HG03457 (cell line): ENCODE measurements at regions not wholly inside any gene's neighbourhood (a gene's known extent, or its start where the extent isn't known, plus 50 kb on each side); places are given as distances from the start of the nearest gene placed in this dataset.

ENCODE experiments used
- ATAC-seq: cut with Tn5 transposase; IDR thresholded peaks from one replicate; pipeline ENCODE4 v1.9.1; 2021; ENCODE audit warnings: moderate number of reproducible peaks; ENCODE audit not compliant: unreplicated experiment

- ATAC-seq, result no peak
Measured at GRCh38 chr6:4591218-4591617, 185.0 kb upstream of the CDYL start.

DNA sequence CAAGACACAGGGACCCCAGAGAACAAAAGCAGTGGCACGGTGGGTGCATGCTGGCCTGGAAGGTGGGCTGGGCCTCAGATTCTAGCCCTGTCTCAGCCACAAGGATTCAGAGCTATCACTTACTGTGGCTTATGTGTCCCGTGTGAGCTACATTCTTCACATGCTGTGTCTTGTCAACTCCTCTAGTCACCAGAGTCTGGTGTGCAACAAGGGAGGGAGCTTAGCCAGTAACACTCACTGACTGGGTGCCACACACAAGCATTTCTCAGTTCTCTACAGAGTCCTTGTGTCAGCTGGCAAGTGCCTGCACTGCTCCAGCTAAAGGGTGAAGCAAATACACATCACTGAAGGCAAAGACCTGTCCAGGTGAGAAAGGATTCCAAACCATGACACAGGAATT is 186.9 kb upstream of the CDYL start:
- ATAC-seq, result no peak

- ATAC-seq, result no peak
Measured at GRCh38 chr6:4588581-4588980, 187.6 kb upstream of the CDYL start.

GRCh38 chr6:4588163-4588562 is 188.0 kb upstream of the CDYL start:
- no peak for ATAC-seq

DNA sequence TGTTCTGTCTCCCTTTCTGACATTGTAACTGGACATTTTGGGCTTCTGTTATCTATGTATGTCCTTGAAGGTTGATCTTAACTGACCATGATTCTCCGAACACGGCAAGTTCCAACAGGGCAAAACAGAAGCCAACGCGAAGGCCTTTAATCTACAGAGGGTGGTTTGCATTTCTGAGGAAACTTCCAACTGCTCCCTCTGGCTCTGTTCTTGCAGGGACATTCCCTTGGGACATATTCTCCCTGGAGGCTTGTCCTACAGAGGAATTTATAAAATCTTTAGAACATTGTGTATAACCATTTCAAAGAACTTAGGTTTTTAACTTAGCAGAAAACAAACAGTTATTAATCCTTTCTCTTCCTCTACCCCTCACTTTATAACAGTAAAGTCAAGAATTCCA is 189.0 kb upstream of the CDYL start:
- no peak for ATAC-seq

GRCh38 chr6:4586469-4586859 is 189.7 kb upstream of the CDYL start:
- no peak for ATAC-seq

DNA sequence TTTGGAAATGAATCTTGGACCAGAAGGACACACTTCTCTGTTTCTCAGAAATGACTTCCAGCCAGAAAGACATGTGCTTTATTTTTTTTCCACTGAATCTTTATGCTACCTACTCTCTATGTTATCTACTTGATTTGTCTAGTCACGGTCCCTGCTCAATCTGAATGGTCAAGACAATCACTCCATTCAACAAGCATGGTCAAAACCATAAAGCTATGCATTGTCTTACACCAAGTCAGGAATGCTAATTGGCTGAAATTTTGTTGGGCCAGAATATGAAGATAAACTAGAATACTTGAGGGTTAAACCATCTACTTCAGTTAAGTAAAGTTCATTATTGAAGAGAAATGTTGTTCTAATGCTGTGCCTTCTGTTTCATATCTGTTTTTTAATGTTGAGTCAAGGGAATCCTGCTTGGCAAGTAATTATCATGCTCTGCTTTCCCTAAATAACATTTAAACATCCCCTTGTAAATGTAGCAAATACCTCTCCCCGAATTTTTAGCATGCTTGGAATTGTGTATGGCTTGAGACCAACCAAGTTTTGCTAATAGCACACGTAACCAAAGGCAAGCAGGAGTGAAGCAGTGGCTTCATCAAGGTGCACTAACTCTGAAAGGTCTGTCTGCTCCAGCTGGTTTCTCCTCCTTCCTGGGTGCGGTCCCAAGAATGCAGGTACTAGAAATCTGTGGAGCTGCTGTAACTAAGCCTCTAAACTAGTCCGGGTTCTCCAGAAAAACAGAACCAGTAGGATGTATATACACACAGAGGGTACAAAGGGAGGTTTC is 190.3 kb upstream of the CDYL start:
- no peak for ATAC-seq

DNA sequence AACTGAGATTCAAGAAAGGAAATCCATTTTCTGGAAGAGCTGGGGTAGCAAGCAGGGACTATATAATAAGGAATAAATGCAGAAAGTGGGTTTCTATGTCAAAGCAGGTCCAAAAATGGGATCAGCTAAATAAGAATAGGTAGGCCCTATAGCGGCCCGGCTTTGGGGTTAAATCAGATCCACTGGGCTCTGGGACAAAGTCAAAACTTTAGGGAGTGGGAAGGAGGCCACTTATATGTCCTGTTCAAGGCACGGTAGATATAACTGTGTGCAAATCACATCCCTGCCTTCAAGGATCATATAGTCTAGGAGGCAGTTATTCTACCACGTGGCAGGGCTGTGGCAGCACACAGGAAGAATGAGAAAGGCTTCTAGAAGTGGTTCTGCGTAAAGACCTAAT is 191.4 kb upstream of the CDYL start:
- ATAC-seq, result no peak

- no peak for ATAC-seq
Measured at GRCh38 chr6:4582506-4583417, 193.4 kb upstream of the CDYL start.

- ATAC-seq, result no peak
Measured at GRCh38 chr6:4581468-4582385, 194.5 kb upstream of the CDYL start.

- no peak for ATAC-seq
Measured at GRCh38 chr6:4580361-4580760, 195.8 kb upstream of the CDYL start.

GRCh38 chr6:4577406-4577805 is 198.8 kb upstream of the CDYL start:
- no peak for ATAC-seq

DNA sequence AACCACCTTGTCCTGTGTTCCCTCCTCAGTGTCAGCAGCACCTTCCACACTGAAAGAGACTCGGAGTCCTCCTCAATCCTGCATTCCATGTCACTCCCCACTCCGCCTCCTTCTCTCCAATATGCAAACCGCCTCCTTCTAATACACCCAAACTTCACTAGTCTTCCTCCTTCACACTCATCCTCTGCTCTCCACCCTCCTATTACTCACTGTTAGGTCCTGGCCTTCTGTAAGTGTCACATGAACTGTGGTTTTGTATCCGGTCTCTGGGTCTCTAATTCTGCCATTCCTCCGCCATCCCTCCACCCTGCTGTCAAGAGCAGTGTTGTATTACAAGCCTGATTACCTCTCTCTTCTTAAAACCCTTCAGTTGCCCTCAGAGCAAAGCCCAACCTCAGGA is 200.5 kb upstream of the CDYL start:
- ATAC-seq, result no peak

DNA sequence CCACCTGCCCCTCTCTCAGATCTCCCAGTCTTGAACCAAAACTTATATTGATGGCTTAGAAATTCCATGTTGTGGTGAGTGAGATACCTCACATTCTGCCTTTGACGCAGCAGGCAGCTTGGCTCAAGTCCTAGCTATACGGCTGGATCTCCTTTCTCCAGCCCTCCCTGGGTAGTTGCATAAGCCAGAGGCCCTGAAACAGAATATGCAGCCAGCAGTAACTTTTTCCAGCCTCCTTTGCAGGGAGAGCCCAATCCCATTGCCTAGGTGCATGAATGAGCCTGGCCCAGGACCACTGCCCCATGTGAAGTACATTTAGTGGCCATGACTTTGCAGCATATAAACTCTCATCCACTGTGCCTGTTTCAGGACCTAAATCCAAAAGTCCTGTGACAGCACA is 202.2 kb upstream of the CDYL start:
- no peak for ATAC-seq

GRCh38 chr6:4571011-4571410 is 205.2 kb upstream of the CDYL start:
- no peak for ATAC-seq

DNA sequence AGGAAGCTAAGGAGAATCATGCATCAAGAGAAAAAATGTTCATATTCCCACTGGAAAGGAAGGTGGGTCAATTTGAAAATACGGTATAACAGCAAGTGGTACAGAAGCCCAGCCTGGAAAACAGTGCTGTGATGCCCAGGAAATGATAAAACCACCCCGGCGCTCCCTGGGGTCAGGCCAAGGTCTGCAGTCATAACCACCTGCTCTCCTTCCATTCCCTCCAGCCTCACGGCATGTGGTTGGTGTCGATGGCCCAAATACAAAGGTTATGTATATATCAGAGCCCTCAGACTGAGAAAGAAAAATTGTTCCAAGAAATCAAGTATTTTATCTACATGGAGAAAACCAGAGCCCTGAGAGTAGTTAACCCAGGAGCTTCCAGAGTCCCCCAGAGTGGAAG is 208.1 kb upstream of the CDYL start:
- ATAC-seq, result no peak

- no peak for ATAC-seq
Measured at GRCh38 chr6:4567141-4567540, 209.1 kb upstream of the CDYL start.

- ATAC-seq, result no peak
Measured at GRCh38 chr6:4565301-4566250, 210.6 kb upstream of the CDYL start.

GRCh38 chr6:4564801-4565271 is 211.4 kb upstream of the CDYL start:
- ATAC-seq, result no peak

GRCh38 chr6:4563877-4564276 is 212.3 kb upstream of the CDYL start:
- ATAC-seq, result no peak
